ENCODE measurements at regions not wholly inside any gene's neighbourhood (a gene's known extent, or its start where the extent isn't known, plus 50 kb on each side); places are given as distances from the start of the nearest gene placed in this dataset.

GRCh38 chr2:19138264-19138825, 220.1 kb downstream of the OSR1 start:
- no peak for DNase-seq (ENCODE audit: low read depth)

DNA sequence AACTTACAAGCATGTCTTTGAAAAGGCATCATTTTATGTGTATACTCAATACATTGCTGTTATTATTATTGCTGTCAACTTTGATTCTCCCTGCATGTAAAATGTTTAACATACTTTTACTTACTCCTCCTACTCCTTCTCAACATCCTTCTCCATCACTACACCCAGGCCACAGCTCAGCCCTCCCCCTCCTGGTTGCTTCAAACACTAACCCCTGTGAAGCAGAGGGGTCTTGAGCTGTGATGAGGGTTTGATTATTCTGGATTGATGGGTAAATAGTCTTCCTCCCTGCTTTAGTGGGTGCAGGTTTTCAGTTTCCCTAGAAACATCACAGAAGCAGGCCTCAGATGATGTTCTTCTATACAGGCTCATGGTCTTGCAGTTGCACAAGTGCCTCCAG, 221.0 kb downstream of the OSR1 start:
- DNase-seq (ENCODE audit: low read depth) = no peak

GRCh38 chr2:19132967-19133366, 225.5 kb downstream of the OSR1 start:
- no peak for DNase-seq (ENCODE audit: low read depth)

DNA sequence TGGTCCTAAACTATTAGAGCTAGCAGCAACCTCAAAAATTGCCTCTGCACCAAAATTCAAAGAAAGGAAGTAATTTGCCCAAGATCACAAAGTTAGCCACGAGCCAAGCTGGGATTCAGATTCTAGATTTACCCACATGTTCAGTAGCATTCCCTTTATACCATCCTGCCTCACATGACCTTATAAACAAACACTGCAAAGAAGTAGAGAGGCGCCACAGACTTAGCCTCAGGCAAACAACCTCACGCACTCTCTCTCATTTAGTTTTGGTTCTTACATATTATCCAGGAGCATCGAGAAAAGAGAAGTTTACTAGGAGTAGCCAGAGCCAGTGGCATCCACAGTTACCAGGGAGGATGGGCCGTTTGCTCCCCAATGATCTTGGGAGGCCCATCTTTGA, 226.6 kb downstream of the OSR1 start:
- DNase-seq (ENCODE audit: low read depth) = no peak

GRCh38 chr2:19128148-19128547, 230.3 kb downstream of the OSR1 start:
- no peak for DNase-seq (ENCODE audit: low read depth)

- DNase-seq (ENCODE audit: low read depth) = no peak
Measured at GRCh38 chr2:19127616-19128015, 230.8 kb downstream of the OSR1 start.

DNA sequence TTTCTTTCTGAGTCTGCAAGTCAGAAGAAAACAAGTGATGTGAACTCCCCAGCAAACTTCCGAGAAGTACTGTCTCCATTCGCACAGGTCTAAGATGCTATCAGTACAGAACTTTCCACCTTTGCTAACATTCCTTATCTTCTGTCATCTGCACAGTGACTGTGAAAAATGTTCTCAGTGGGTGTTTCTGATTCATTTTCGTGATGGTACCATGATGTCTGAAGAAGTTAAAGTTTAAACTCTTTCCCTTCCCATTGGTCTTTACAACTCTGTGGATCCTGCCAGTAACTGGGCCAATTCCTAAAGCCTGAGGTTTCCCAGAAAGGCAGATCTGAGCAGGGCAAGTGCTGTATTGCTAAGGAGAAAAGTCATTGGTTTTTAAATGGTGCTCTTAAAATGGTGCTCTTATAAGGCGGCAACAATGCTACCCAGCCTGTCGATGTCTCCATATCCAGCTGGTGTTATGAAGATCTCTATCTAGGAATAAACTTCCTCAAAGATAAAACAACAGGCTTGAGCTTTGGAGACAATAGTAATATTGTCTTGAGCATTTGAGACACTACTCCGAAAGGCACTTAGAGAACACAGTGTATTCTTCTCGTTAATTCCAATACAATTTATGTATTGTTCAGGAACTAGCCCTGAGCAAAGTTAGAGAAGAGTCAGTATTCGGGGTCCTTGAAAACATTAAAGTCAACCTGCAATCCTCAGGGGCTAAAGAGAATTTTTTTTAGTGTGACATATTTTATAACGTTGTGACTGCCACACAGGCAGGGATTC, 232.3 kb downstream of the OSR1 start:
- DNase-seq (ENCODE audit: low read depth) = no peak

DNA sequence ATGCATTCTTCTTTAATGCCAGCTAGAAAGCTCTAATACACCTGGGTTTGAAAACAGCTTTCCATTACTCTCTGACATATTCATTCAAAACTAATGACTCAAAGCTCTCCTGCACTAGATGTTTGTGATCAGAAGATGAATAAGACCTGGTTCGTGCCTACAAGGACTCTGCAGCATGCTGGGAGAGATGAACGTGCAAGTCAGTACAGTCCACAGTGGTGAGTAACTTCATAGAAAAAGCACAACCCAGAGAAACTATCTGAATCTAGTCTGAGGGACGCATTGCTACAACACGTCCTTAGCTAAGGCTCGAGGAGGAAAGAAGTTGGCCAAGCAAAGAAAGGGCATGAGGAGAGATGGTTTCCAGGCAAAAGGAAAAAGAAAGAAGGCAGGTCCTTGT, 234.3 kb downstream of the OSR1 start:
- DNase-seq (ENCODE audit: low read depth) = no peak

GRCh38 chr2:19123556-19123955, 234.9 kb downstream of the OSR1 start:
- DNase-seq (ENCODE audit: low read depth) = no peak

GRCh38 chr2:19122220-19122619, 236.2 kb downstream of the OSR1 start:
- no peak for DNase-seq (ENCODE audit: low read depth)

DNA sequence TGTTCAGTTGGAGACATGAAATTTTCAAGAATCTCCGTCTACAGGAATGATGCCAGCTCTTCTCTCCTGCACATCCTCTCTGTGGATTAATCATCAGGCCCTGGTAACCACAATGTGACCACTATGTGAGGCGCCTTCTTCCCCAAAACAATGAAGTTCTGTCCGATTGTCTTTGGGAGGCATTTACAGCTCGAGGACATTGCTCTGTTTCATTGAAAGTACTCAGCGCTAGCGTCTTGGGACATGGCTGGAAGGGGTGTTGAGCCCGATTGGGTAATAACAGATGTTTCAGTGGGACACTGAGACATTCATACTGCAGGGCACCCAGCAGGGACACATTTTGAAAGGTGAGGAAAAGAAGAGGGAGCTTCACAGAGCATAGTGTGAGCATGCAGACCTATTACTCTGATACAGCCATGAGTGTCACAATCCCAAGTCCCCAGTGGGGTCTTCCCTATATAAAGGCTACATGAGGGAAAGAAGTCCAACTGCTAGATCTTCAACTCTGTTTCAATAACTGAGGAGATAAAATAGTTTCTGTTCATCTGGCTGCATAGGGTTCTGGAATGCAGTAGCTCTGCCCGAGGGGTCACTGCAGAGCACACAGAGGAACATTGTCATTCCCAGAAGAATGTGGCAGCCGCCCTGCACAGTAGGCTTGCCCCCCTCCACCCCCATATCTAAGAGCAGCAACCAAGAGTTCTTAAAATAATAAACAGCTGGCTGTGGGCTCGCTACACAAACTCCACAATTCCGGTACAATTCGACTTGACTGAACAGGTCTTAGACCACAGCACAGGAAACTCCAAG, 237.3 kb downstream of the OSR1 start:
- no peak for DNase-seq (ENCODE audit: low read depth)

DNA sequence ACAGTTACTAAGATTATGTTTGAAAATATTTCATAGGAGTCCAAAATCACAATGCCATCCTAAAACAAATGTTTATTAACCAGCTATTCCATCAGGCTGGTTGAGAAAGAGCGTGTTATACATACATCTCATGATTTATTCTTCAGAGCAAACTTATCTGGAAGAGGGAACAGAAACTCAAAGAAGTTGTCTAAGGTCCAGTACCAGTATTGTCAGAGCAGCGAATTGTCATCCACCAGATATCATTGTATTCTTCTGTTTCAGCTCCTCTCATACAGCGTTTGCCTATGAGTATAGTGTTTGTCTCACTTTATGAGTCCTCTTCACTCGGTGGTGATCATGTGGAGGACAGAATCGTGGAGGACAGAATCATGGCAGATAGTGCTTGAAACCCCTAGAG, 238.2 kb downstream of the OSR1 start:
- DNase-seq (ENCODE audit: low read depth) = no peak

DNA sequence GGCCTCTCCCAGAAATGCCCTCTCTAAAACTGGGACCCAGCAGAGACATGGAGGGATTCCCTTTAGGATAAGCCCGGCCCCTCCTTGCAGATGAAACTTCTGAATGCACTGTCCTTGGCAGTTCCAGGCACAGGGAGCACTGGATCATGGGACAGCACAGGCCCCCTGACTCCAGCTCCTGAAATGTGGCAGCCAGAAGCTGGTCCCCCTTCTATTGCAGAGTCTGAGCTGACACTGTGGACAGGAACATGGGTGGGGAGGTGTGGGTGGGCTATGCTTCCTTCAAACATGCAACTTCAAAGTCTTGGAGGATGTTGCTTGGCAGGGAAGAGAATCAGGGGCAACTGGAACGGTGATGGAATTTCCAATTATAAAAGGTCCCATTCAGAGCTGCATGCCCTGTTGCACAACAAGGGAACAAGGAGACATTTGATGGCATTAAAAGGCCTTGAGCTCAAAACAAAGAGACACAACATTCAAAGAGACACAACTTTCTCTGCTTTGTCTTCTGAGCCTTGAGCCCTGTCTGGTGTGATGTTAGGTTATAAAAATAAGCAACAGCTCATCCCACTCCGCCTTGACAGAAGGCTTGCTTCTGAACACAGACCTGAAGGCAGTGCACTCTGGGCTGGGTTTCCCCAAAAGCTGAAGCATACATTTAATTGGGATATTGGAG, 239.0 kb downstream of the OSR1 start:
- no peak for DNase-seq (ENCODE audit: low read depth)

- no peak for DNase-seq (ENCODE audit: low read depth)
Measured at GRCh38 chr2:19116918-19117317, 241.5 kb downstream of the OSR1 start.

GRCh38 chr2:19114754-19115231, 243.6 kb downstream of the OSR1 start:
- no peak for DNase-seq (ENCODE audit: low read depth)

- DNase-seq (ENCODE audit: low read depth) = no peak
Measured at GRCh38 chr2:19114126-19114525, 244.3 kb downstream of the OSR1 start.

GRCh38 chr2:19111354-19111753, 247.1 kb downstream of the OSR1 start:
- DNase-seq (ENCODE audit: low read depth) = no peak

GRCh38 chr2:19109518-19109917, 248.9 kb downstream of the OSR1 start:
- no peak for DNase-seq (ENCODE audit: low read depth)

GRCh38 chr2:19106376-19106775, 252.0 kb downstream of the OSR1 start:
- no peak for DNase-seq (ENCODE audit: low read depth)

DNA sequence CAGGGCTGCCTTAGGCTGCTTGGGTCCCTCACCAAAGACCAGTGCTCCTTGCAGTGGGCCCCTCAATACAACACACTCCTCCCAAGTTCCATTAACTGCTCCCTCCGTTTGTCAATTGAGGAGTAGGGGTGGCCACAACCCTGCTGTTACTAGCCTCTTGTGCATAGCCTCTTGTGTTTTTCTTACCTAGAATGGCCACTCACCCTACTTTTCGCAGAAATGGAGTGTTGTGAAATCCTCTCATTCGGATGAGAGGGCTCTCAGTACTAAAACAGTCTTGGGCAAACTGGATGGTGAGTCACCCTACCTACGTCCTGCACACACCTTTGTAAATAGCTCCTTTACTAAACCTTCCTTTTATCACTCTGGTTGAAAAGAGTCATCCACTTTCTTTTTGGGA, 253.9 kb downstream of the OSR1 start:
- no peak for DNase-seq (ENCODE audit: low read depth)

DNA sequence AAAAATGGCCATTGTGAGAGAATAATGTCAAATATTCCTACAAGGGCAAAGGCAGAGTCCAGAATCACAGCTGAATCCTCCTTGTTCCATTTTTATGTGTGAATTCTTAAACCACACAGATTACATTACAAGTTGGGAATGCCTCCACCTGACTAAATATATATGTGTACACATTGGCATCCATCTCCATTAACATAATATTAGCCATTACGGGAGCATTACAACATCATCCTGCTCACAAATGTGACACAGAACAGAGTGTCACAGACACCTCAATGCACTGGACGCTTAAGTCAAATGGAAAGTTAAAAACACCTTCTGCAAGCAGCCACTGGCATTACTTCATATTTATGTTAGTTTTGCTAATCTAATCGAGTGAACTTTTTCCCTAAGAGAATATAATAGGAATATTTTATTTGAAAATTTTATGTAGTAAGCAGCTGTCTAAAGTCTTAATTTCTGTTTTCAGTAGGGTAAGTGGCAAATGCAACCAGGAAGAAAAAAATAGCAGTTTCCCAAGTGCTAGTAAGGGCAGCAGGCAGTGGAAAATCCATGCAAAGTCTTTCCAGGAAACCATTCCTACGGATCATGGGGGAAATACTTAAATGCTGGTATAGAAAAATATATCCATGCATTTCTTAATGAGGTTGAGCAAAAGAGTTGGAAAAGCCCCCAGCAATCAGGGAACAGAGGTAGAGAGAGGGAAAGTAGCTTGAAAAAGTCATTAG, 255.6 kb downstream of the OSR1 start:
- DNase-seq (ENCODE audit: low read depth) = no peak

- no peak for DNase-seq (ENCODE audit: low read depth)
Measured at GRCh38 chr2:19101968-19102367, 256.5 kb downstream of the OSR1 start.

Data from stimulated activated CD8-positive, alpha-beta memory T cell treated with anti-CD3 and anti-CD28 coated beads, Interleukin-7, amount 100 ng/mL, for 24 hours (primary cell).